Epithelial cell of esophagus (primary cell): ENCODE measurements at regions not wholly inside any gene's neighbourhood (a gene's known extent, or its start where the extent isn't known, plus 50 kb on each side); places are given as distances from the start of the nearest gene placed in this dataset.

ENCODE experiments used
- DNase-seq: peaks from one replicate; pipeline ENCODE4 v3.0.0; 2010; ENCODE audit warnings: low read depth
- H3K4me3 ChIP-seq: 2 replicates; pipeline ENCODE4 v1.5.1; 2011; ENCODE audit warnings: mild to moderate bottlenecking, low read length, control low read depth
- TF ChIP-seq, protein P1 (sequence below): IDR thresholded peaks from 2 replicates; pipeline ENCODE4 v1.5.1; 2011; ENCODE audit warnings: low read depth, mild to moderate bottlenecking, low read length, control low read depth, inconsistent platforms; ENCODE audit not compliant: insufficient read depth; ENCODE audit errors: missing control alignments

- no peak for DNase-seq
- TF ChIP-seq, protein P1, sequence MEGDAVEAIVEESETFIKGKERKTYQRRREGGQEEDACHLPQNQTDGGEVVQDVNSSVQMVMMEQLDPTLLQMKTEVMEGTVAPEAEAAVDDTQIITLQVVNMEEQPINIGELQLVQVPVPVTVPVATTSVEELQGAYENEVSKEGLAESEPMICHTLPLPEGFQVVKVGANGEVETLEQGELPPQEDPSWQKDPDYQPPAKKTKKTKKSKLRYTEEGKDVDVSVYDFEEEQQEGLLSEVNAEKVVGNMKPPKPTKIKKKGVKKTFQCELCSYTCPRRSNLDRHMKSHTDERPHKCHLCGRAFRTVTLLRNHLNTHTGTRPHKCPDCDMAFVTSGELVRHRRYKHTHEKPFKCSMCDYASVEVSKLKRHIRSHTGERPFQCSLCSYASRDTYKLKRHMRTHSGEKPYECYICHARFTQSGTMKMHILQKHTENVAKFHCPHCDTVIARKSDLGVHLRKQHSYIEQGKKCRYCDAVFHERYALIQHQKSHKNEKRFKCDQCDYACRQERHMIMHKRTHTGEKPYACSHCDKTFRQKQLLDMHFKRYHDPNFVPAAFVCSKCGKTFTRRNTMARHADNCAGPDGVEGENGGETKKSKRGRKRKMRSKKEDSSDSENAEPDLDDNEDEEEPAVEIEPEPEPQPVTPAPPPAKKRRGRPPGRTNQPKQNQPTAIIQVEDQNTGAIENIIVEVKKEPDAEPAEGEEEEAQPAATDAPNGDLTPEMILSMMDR: no peak
- no peak overlapping the region for H3K4me3 ChIP-seq
These were observed 757.1 kb downstream of the SORCS3 start for GRCh38 chr10:105398202-105398601.

- no peak for DNase-seq
- TF ChIP-seq, protein P1: no peak
These were observed 750.7 kb downstream of the SORCS3 start for GRCh38 chr10:105391670-105392351.

GRCh38 chr10:105387971-105388370, 746.9 kb downstream of the SORCS3 start:
- no peak overlapping the region for H3K4me3 ChIP-seq
- TF ChIP-seq, protein P1: no peak
- DNase-seq: no peak

More at GRCh38 chr10:105391670-105392351, 750.7 kb downstream of the SORCS3 start:
- H3K4me3 ChIP-seq: no peak overlapping the region

DNA sequence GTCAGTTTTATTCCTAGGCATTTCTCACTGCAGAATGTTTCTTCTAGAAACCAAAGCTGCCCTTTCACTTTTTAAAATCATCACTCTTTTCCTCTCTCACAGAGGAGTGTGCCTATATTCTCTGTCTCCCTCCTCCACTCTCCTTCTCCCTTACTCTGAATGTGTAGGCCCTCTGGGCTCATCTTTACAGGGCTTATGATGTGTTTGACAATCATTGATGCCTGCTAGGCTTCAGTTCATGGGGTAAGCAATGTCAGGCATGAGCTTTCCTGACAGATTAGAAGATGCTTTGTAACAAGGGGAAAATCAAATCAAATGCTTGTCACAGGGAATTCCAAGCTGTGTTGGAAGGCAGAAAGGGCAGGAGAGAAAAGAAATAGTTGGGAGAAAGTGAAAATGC, 742.9 kb downstream of the SORCS3 start:
- H3K4me3 ChIP-seq: no peak overlapping the region
- DNase-seq: no peak
- TF ChIP-seq, protein P1: no peak

- TF ChIP-seq, protein P1: no peak
- no peak overlapping the region for H3K4me3 ChIP-seq
- DNase-seq: no peak
These were observed 729.6 kb downstream of the SORCS3 start for GRCh38 chr10:105370692-105371091.

DNA sequence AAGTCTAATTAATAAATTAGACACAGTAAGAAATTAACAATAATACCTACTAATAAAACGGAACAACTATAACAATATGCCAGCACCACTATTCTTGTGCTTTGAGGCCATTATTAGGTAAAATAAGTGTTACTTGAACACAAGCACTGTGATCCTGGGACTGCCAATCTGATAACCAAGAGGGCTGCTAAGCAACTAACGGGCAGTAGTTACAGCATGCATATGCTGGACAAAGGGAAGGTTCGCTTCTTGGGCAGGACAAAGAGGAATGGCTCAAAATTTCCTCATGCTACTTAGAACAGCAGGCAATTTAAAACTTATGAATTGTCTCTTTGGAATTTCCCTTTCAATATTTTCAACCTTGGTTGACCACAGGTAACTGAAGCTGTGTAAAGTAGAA, 718.6 kb downstream of the SORCS3 start:
- no peak overlapping the region for H3K4me3 ChIP-seq
- TF ChIP-seq, protein P1: no peak
- DNase-seq: no peak

DNA sequence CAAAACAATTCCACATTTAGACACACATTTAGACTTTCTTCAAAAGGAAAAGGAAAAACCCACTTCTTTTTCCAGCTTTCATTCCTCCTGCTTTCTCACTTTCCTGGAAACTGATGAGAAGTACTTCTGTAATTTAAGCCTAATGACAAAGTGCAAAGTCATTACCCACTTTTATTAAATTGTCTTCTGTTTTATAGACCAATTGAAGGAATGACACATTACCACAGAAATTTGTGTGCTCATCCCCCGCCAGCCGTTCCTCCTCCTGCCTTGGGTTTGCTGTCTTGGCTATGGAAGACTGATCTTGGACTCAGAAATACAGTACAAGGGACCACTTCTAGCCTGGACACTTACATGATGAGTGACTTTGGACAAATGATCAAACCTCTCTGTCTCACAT, 717.8 kb downstream of the SORCS3 start:
- TF ChIP-seq, protein P1: no peak
- no peak overlapping the region for H3K4me3 ChIP-seq
- no peak for DNase-seq
